ENCODE measurements at regions not wholly inside any gene's neighbourhood (a gene's known extent, or its start where the extent isn't known, plus 50 kb on each side); places are given as distances from the start of the nearest gene placed in this dataset.

- H3K9me3 Mint-ChIP-seq = no peaks in the 10 kb centered on the region
- H3K4me3 Mint-ChIP-seq (ENCODE audit: low read depth) = no peak overlapping the region
- H3K27ac Mint-ChIP-seq = no peak overlapping the region
- DNase-seq (ENCODE audit: low spot score) = no peak
- H3K4me1 Mint-ChIP-seq (ENCODE audit: low read depth) = no peaks in the 10 kb centered on the region
- no peaks in the 10 kb centered on the region for H3K36me3 Mint-ChIP-seq (ENCODE audit: low read depth)
- intact Hi-C loops (cut with micrococcal nuclease) = no loop called here
- H3K27me3 Mint-ChIP-seq (ENCODE audit: low read depth) = no peaks in the 10 kb centered on the region
Observed at GRCh38 chr5:60371065-60371464, 328.9 kb downstream of the DEPDC1B start.

GRCh38 chr5:60370508-60370907 is 329.5 kb downstream of the DEPDC1B start:
- intact Hi-C loops (cut with micrococcal nuclease) = no loop called here
- no peaks in the 10 kb centered on the region for H3K4me1 Mint-ChIP-seq (ENCODE audit: low read depth)
- H3K4me3 Mint-ChIP-seq (ENCODE audit: low read depth) = no peak overlapping the region
- no peak overlapping the region for H3K27ac Mint-ChIP-seq
- no peak for DNase-seq (ENCODE audit: low spot score)
- H3K36me3 Mint-ChIP-seq (ENCODE audit: low read depth) = no peaks in the 10 kb centered on the region
- H3K27me3 Mint-ChIP-seq (ENCODE audit: low read depth) = no peaks in the 10 kb centered on the region
- no peaks in the 10 kb centered on the region for H3K9me3 Mint-ChIP-seq

DNA sequence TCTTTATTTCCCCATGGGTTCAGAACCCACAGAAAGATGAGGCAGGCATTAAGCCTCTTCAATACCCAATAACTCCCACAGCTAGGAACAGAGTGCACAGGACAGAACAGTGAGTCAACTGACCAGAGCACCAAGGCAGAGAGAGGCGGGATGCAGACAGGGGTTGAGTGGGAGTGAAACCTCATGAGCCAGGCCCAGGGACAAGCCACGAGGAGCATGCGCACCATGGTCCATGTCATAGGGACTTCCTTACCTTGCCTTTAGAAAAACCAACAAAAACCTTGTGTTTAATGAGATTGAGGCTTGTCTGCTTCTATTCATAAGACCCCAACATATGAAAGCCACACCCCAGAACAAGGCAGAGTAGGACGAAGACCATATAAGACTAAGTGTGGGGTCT is 330.6 kb downstream of the DEPDC1B start:
- no peak for DNase-seq (ENCODE audit: low spot score)
- Mint-ChIP-seq H3K9me3 (no peaks in the 10 kb centered on the region), H3K27me3 (ENCODE audit: low read depth) (no peaks in the 10 kb centered on the region), H3K27ac (no peak overlapping the region), H3K4me1 (ENCODE audit: low read depth) (no peaks in the 10 kb centered on the region), H3K4me3 (ENCODE audit: low read depth) (no peak overlapping the region), H3K36me3 (ENCODE audit: low read depth) (no peaks in the 10 kb centered on the region)
- intact Hi-C loops (cut with micrococcal nuclease) = no loop called here

GRCh38 chr5:60368100-60368499 is 331.9 kb downstream of the DEPDC1B start:
- DNase-seq (ENCODE audit: low spot score) = no peak
- intact Hi-C loops (cut with micrococcal nuclease) = no loop called here
- Mint-ChIP-seq H3K27me3 (ENCODE audit: low read depth) (no peaks in the 10 kb centered on the region), H3K36me3 (ENCODE audit: low read depth) (no peaks in the 10 kb centered on the region), H3K4me3 (ENCODE audit: low read depth) (no peak overlapping the region), H3K9me3 (no peaks in the 10 kb centered on the region), H3K4me1 (ENCODE audit: low read depth) (no peaks in the 10 kb centered on the region), H3K27ac (no peak overlapping the region)

- intact Hi-C loops (cut with micrococcal nuclease) = no loop called here
- H3K4me1 Mint-ChIP-seq (ENCODE audit: low read depth) = no peaks in the 10 kb centered on the region
- no peaks in the 10 kb centered on the region for H3K36me3 Mint-ChIP-seq (ENCODE audit: low read depth)
- H3K9me3 Mint-ChIP-seq = no peaks in the 10 kb centered on the region
- DNase-seq (ENCODE audit: low spot score) = no peak
- no peak overlapping the region for H3K4me3 Mint-ChIP-seq (ENCODE audit: low read depth)
- H3K27ac Mint-ChIP-seq = no peak overlapping the region
- H3K27me3 Mint-ChIP-seq (ENCODE audit: low read depth) = no peaks in the 10 kb centered on the region
Observed at GRCh38 chr5:60366489-60366888, 333.5 kb downstream of the DEPDC1B start.

DNA sequence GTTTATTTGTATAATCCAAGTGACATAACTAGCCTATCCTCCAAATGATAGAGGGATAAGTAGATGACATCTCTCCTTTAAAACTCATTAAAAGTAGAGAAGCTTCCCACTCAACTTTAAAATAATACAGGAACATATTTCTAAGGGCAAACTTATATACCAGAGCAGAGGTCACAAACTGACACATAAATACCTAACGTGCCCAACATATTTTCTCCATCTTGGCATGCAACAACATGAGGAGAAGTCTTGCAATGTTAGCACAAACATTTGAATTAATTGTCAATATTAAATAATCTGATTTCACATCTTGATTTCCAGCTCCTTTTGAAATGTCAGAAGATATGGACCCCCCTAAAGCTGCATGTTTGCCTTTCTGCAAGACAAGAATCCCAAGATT is 335.0 kb downstream of the DEPDC1B start:
- Mint-ChIP-seq H3K36me3 (ENCODE audit: low read depth) (no peaks in the 10 kb centered on the region), H3K27ac (no peak overlapping the region), H3K9me3 (no peaks in the 10 kb centered on the region), H3K27me3 (ENCODE audit: low read depth) (no peaks in the 10 kb centered on the region), H3K4me1 (ENCODE audit: low read depth) (no peaks in the 10 kb centered on the region), H3K4me3 (ENCODE audit: low read depth) (no peak overlapping the region)
- intact Hi-C loops (cut with micrococcal nuclease) = no loop called here
- DNase-seq (ENCODE audit: low spot score) = no peak

GRCh38 chr5:60362158-60362557 is 337.8 kb downstream of the DEPDC1B start:
- Mint-ChIP-seq H3K9me3 (no peaks in the 10 kb centered on the region), H3K4me1 (ENCODE audit: low read depth) (no peaks in the 10 kb centered on the region), H3K4me3 (ENCODE audit: low read depth) (no peak overlapping the region), H3K36me3 (ENCODE audit: low read depth) (no peaks in the 10 kb centered on the region), H3K27me3 (ENCODE audit: low read depth) (no peaks in the 10 kb centered on the region), H3K27ac (no peak overlapping the region)
- intact Hi-C loops (cut with micrococcal nuclease) = no loop called here
- no peak for DNase-seq (ENCODE audit: low spot score)

- no peak overlapping the region for H3K4me3 Mint-ChIP-seq (ENCODE audit: low read depth)
- H3K36me3 Mint-ChIP-seq (ENCODE audit: low read depth) = no peaks in the 10 kb centered on the region
- no peaks in the 10 kb centered on the region for H3K27me3 Mint-ChIP-seq (ENCODE audit: low read depth)
- no peaks in the 10 kb centered on the region for H3K4me1 Mint-ChIP-seq (ENCODE audit: low read depth)
- no peak overlapping the region for H3K27ac Mint-ChIP-seq
- intact Hi-C loops (cut with micrococcal nuclease) = no loop called here
- no peaks in the 10 kb centered on the region for H3K9me3 Mint-ChIP-seq
- DNase-seq (ENCODE audit: low spot score) = no peak
Observed at GRCh38 chr5:60360355-60360754, 339.6 kb downstream of the DEPDC1B start.

DNA sequence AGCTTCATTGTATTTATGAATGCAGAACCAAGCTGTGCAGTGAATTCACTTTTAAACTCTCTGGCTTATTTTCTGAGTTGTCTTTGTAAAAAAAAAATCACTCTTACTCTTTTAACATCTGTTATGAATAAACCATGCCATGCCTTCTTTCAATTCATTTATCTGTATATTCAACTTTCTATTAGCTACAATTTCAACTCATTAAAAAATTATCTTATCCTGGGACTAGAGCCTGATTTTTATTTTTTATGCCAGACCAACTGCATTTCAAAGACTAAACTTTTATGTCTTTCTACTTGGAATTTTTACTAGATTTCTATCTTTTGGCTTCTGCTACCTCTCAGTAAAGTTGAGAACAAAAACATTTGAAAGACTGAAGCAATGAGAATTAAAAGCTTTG is 342.7 kb downstream of the DEPDC1B start:
- H3K9me3 Mint-ChIP-seq = no peaks in the 10 kb centered on the region
- no peaks in the 10 kb centered on the region for H3K27me3 Mint-ChIP-seq (ENCODE audit: low read depth)
- H3K4me1 Mint-ChIP-seq (ENCODE audit: low read depth) = no peaks in the 10 kb centered on the region
- H3K4me3 Mint-ChIP-seq (ENCODE audit: low read depth) = no peak overlapping the region
- intact Hi-C loops (cut with micrococcal nuclease) = no loop called here
- no peak overlapping the region for H3K27ac Mint-ChIP-seq
- DNase-seq (ENCODE audit: low spot score) = no peak
- H3K36me3 Mint-ChIP-seq (ENCODE audit: low read depth) = no peaks in the 10 kb centered on the region

GRCh38 chr5:60356745-60357144 is 343.2 kb downstream of the DEPDC1B start:
- Mint-ChIP-seq H3K4me3 (ENCODE audit: low read depth) (no peak overlapping the region), H3K27ac (no peak overlapping the region), H3K36me3 (ENCODE audit: low read depth) (no peaks in the 10 kb centered on the region), H3K4me1 (ENCODE audit: low read depth) (no peaks in the 10 kb centered on the region), H3K27me3 (ENCODE audit: low read depth) (no peaks in the 10 kb centered on the region), H3K9me3 (no peaks in the 10 kb centered on the region)
- no peak for DNase-seq (ENCODE audit: low spot score)
- intact Hi-C loops (cut with micrococcal nuclease) = no loop called here

DNA sequence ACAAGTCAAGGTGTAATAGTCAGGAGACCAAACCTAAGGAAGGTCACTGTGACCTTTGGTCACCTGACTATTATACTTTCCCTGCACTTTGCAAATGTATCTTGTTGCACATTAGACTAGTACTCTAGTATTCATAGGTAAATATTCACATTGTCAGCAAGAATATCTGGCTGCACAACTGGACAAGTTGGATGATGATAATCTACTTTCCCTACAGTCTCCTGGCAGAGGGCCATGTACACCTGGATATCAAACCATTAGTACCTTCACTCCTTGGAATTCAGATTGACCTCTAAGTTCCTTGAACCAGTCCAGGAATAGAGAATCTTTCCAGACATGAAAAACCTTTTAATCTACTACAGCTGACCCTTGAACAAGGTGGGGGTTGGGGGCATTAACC is 344.8 kb downstream of the DEPDC1B start:
- intact Hi-C loops (cut with micrococcal nuclease) = no loop called here
- no peak for DNase-seq (ENCODE audit: low spot score)
- Mint-ChIP-seq H3K9me3 (no peaks in the 10 kb centered on the region), H3K27ac (no peak overlapping the region), H3K4me1 (ENCODE audit: low read depth) (no peaks in the 10 kb centered on the region), H3K36me3 (ENCODE audit: low read depth) (no peaks in the 10 kb centered on the region), H3K4me3 (ENCODE audit: low read depth) (no peak overlapping the region), H3K27me3 (ENCODE audit: low read depth) (no peaks in the 10 kb centered on the region)

DNA sequence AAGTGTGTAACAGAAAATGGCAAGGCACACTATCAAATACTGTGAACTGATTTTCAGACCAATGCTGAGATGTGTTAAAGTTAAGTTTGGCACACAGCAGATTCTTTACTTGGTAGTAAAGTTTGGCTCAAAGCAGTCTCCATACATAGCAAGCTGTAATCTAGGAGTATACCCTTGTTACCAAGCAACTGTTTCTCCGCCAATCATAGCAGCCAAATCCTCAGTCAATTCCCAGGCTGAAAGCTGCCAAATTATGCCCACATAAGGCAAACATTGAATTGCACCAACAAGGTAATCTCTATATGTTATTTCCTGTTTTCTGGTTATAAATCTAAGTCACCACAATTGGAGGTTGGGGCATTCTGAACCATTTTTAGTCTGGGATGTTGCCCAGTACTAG is 345.7 kb downstream of the DEPDC1B start:
- no peak for DNase-seq (ENCODE audit: low spot score)
- H3K27me3 Mint-ChIP-seq (ENCODE audit: low read depth) = no peaks in the 10 kb centered on the region
- H3K27ac Mint-ChIP-seq = no peak overlapping the region
- intact Hi-C loops (cut with micrococcal nuclease) = no loop called here
- no peaks in the 10 kb centered on the region for H3K9me3 Mint-ChIP-seq
- H3K4me3 Mint-ChIP-seq (ENCODE audit: low read depth) = no peak overlapping the region
- H3K36me3 Mint-ChIP-seq (ENCODE audit: low read depth) = no peaks in the 10 kb centered on the region
- H3K4me1 Mint-ChIP-seq (ENCODE audit: low read depth) = no peaks in the 10 kb centered on the region

GRCh38 chr5:60352992-60353599 is 346.9 kb downstream of the DEPDC1B start:
- Mint-ChIP-seq H3K4me1 (ENCODE audit: low read depth) (no peaks in the 10 kb centered on the region), H3K27ac (no peak overlapping the region), H3K36me3 (ENCODE audit: low read depth) (no peaks in the 10 kb centered on the region), H3K9me3 (no peaks in the 10 kb centered on the region), H3K4me3 (ENCODE audit: low read depth) (no peak overlapping the region), H3K27me3 (ENCODE audit: low read depth) (no peaks in the 10 kb centered on the region)
- no peak for DNase-seq (ENCODE audit: low spot score)
- intact Hi-C loops (cut with micrococcal nuclease) = no loop called here

GRCh38 chr5:60350794-60351193 is 349.2 kb downstream of the DEPDC1B start:
- Mint-ChIP-seq H3K4me3 (ENCODE audit: low read depth) (no peak overlapping the region), H3K36me3 (ENCODE audit: low read depth) (no peaks in the 10 kb centered on the region), H3K9me3 (no peaks in the 10 kb centered on the region)

More at GRCh38 chr5:60350794-60351193, 349.2 kb downstream of the DEPDC1B start:
- H3K4me1 Mint-ChIP-seq (ENCODE audit: low read depth) = no peaks in the 10 kb centered on the region
- no peak overlapping the region for H3K27ac Mint-ChIP-seq
- DNase-seq (ENCODE audit: low spot score) = no peak
- intact Hi-C loops (cut with micrococcal nuclease) = no loop called here
- H3K27me3 Mint-ChIP-seq (ENCODE audit: low read depth) = no peaks in the 10 kb centered on the region

All from activated T-helper 2 cell treated with anti-CD3 and anti-CD28 coated beads, Interferon-gamma antibody, Interleukin-2, Interleukin-4, amounts not matched to agents 10 μg/mL and 5 μg/mL and 100 μg/mL, durations not matched to agents 14 hours and 24 hours and 36 hours (primary cell).